Hepatocyte (in vitro differentiated cells): ENCODE measurements at regions not wholly inside any gene's neighbourhood (a gene's known extent, or its start where the extent isn't known, plus 50 kb on each side); places are given as distances from the start of the nearest gene placed in this dataset.
"Not testable (repeated sequence)": the region's sequence is repeated elsewhere in the genome, so short reads cannot be mapped to it uniquely, and the experiment has no call there.

ENCODE experiments used
- DNase-seq: peaks from one replicate; pipeline ENCODE4 v3.0.0-alpha.2; 2016; ENCODE audit warnings: low spot score
- H2AFZ ChIP-seq: fragments of 200-600 bp; sonication (generic); 2 replicates; pipeline ENCODE4 v1.6.0; 2016; ENCODE audit warnings: antibody characterized with exemption, mild to moderate bottlenecking
- H3K27ac ChIP-seq: fragments of 200-600 bp; sonication (generic); 2 replicates; pipeline ENCODE4 v1.5.1; 2016; ENCODE audit warnings: mild to moderate bottlenecking
- H3K27me3 ChIP-seq: fragments of 200-600 bp; sonication (generic); 2 replicates; pipeline ENCODE4 v1.6.1; 2016
- H3K36me3 ChIP-seq: fragments of 200-600 bp; sonication (generic); replicated peaks from 2 replicates; pipeline ENCODE4 v1.5.1; 2016; ENCODE audit warnings: low read depth; ENCODE audit not compliant: insufficient read depth
- H3K4me1 ChIP-seq: fragments of 200-600 bp; sonication (generic); 2 replicates; pipeline ENCODE4 v1.5.1; 2016; ENCODE audit warnings: mild to moderate bottlenecking, moderate library complexity; ENCODE audit not compliant: insufficient read depth
- H3K4me2 ChIP-seq: fragments of 200-600 bp; sonication (generic); 2 replicates; pipeline ENCODE4 v1.6.0; 2016
- H3K4me3 ChIP-seq: fragments of 200-600 bp; sonication (generic); 2 replicates; pipeline ENCODE4 v1.5.1; 2016; ENCODE audit warnings: mild to moderate bottlenecking
- H3K79me2 ChIP-seq: fragments of 200-600 bp; sonication (generic); 2 replicates; pipeline ENCODE4 v1.6.0; 2017; ENCODE audit warnings: mild to moderate bottlenecking
- H3K9me2 ChIP-seq: fragments of 200-600 bp; sonication (generic); replicated peaks from 2 replicates; pipeline ENCODE4 v1.6.0; 2017; ENCODE audit warnings: mild to moderate bottlenecking; ENCODE audit not compliant: insufficient read depth
- H3K9me3 ChIP-seq: fragments of 200-600 bp; sonication (generic); 2 replicates; pipeline ENCODE4 v1.5.1; 2016; ENCODE audit warnings: low read depth, mild to moderate bottlenecking
- H4K20me1 ChIP-seq: fragments of 200-600 bp; sonication (generic); 2 replicates; pipeline ENCODE4 v1.6.0; 2016; ENCODE audit warnings: mild to moderate bottlenecking; ENCODE audit not compliant: insufficient read depth, poor library complexity, severe bottlenecking
- CTCF ChIP-seq: fragments of 200-600 bp; sonication (generic); IDR thresholded peaks from 2 replicates; pipeline ENCODE4 v1.5.1; 2016; ENCODE audit warnings: antibody characterized with exemption, mild to moderate bottlenecking; ENCODE audit not compliant: poor library complexity
- EZH2 ChIP-seq: fragments of 200-600 bp; sonication (generic); IDR thresholded peaks from 2 replicates; pipeline ENCODE4 v1.6.1; 2016; ENCODE audit warnings: antibody characterized with exemption, mild to moderate bottlenecking, borderline replicate concordance
- EZH2phosphoT487 ChIP-seq: fragments of 200-600 bp; sonication (generic); IDR thresholded peaks from one replicate; pipeline ENCODE4 v1.6.1; 2018; ENCODE audit warnings: antibody characterized with exemption, mild to moderate bottlenecking, low read depth, moderate library complexity; ENCODE audit not compliant: unreplicated experiment, severe bottlenecking
- WGBS: methylation state at CpG from one replicate; pipeline ENCODE4 v1.1.6; 2016; ENCODE audit warnings: low lambda C conversion rate; ENCODE audit errors: missing lambda C conversion rate; 5-methylcytosine and 5-hydroxymethylcytosine counted together

- H3K9me3 ChIP-seq, DNase-seq, H3K36me3 ChIP-seq, H3K4me3 ChIP-seq, H3K4me2 ChIP-seq, H3K4me1 ChIP-seq, H3K9me2 ChIP-seq, H3K27ac ChIP-seq, H3K27me3 ChIP-seq, H3K79me2 ChIP-seq, H2AFZ ChIP-seq, H4K20me1 ChIP-seq: not testable (repeated sequence)
- WGBS = 100% methylated on average over 1 of the region's 2 CpGs
Observed at GRCh38 chr1:209173796-209174195, 409.7 kb upstream of the CAMK1G start.

DNA sequence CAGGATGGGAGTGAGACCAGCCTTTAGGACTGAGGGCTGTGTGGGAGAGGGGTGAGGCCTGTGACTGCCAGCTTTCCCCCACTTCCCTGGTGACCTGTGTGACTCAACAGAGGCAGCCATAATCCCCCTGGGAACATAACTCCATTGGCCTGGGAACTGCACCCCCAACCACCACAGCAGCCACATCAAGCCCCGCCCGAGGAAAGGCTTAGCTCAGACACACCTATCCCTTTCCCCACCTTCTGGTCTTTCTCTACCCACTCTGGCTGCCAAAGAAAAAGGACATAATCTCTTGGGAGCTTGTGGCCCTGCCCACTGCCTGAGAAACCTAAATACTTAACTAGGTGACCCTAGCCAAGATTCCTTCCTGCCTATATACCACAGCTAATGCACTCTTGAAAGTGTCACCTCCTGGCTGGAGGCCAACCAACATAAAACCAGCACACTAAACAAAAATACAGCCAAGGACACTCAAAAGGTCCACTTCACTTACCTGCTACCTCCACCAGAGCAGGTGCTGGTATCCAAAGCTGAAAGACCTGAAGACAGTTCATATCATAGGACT lies 406.6 kb upstream of the CAMK1G start:
- Histone ChIP-seq H3K27ac (no peak overlapping the region), H3K36me3 (no peaks in the 10 kb centered on the region), H3K27me3 (no peaks in the 10 kb centered on the region), H2AFZ (no peak overlapping the region), H4K20me1 (no peaks in the 10 kb centered on the region), H3K79me2 (no peaks in the 10 kb centered on the region), H3K9me3 (no peaks in the 10 kb centered on the region), H3K4me2 (no peak overlapping the region), H3K4me3 (no peak overlapping the region), H3K4me1 (no peaks in the 10 kb centered on the region), H3K9me2 (no peaks in the 10 kb centered on the region)
- 96% methylated on average over 2 of the region's 2 CpGs for WGBS
- no peak for DNase-seq
- TF ChIP-seq EZH2 = no peak
- TF ChIP-seq CTCF = no peak
- TF ChIP-seq EZH2phosphoT487 = no peak

GRCh38 chr1:209183195-209183594 lies 400.3 kb upstream of the CAMK1G start:
- Histone ChIP-seq H3K9me3 (no peaks in the 10 kb centered on the region), H3K27ac (no peak overlapping the region), H2AFZ (no peak overlapping the region), H3K4me1 (no peaks in the 10 kb centered on the region), H4K20me1 (no peaks in the 10 kb centered on the region), H3K79me2 (no peaks in the 10 kb centered on the region), H3K36me3 (no peaks in the 10 kb centered on the region), H3K4me3 (no peak overlapping the region), H3K9me2 (no peaks in the 10 kb centered on the region), H3K27me3 (no peaks in the 10 kb centered on the region), H3K4me2 (no peak overlapping the region)
- DNase-seq = no peak
- 100% methylated on average over 1 of the region's 1 CpG for WGBS
- TF ChIP-seq EZH2 = no peak
- TF ChIP-seq CTCF = no peak
- no peak for TF ChIP-seq EZH2phosphoT487

- Histone ChIP-seq H3K36me3 (no peaks in the 10 kb centered on the region), H3K4me3 (no peak overlapping the region), H3K27me3 (no peaks in the 10 kb centered on the region), H3K4me1 (no peaks in the 10 kb centered on the region), H3K79me2 (no peaks in the 10 kb centered on the region), H3K9me2 (no peaks in the 10 kb centered on the region), H3K27ac (no peak overlapping the region), H2AFZ (no peak overlapping the region), H3K9me3 (no peaks in the 10 kb centered on the region), H4K20me1 (no peaks in the 10 kb centered on the region), H3K4me2 (no peak overlapping the region)
- TF ChIP-seq EZH2 (no peak), CTCF (no peak), EZH2phosphoT487 (no peak)
- 96% methylated on average over 3 of the region's 3 CpGs for WGBS
- DNase-seq = no peak
Observed at GRCh38 chr1:209187589-209187988, 395.9 kb upstream of the CAMK1G start.
